ENCODE measurements at regions not wholly inside any gene's neighbourhood (a gene's known extent, or its start where the extent isn't known, plus 50 kb on each side); places are given as distances from the start of the nearest gene placed in this dataset.

- peaks cover 4% of the 10 kb centered on the region; the same call in 1 of the 2 replicates for H3K4me1 ChIP-seq (ENCODE audit: insufficient read depth, low read length)
- H3K9me3 ChIP-seq (ENCODE audit: control insufficient read depth, insufficient read depth, low read length): no peaks in the 10 kb centered on the region
- no peaks in the 10 kb centered on the region for H3K36me3 ChIP-seq (ENCODE audit: insufficient read depth, low read length)
- H3K9ac ChIP-seq (ENCODE audit: low read depth, low read length): no peak overlapping the region
Measured at GRCh38 chr7:115883629-115884028, 146.9 kb downstream of the TFEC start.

GRCh38 chr7:115881476-115881875 lies 149.1 kb downstream of the TFEC start:
- Histone ChIP-seq H3K9ac (ENCODE audit: low read depth, low read length) (no peak overlapping the region), H3K36me3 (ENCODE audit: insufficient read depth, low read length) (no peaks in the 10 kb centered on the region), H3K4me1 (ENCODE audit: insufficient read depth, low read length) (peaks cover 4% of the 10 kb centered on the region; the same call in 1 of the 2 replicates), H3K9me3 (ENCODE audit: control insufficient read depth, insufficient read depth, low read length) (no peaks in the 10 kb centered on the region)

- Histone ChIP-seq H3K4me1 (ENCODE audit: insufficient read depth, low read length) (peaks cover 4% of the 10 kb centered on the region; the same call in 1 of the 2 replicates), H3K9ac (ENCODE audit: low read depth, low read length) (no peak overlapping the region), H3K9me3 (ENCODE audit: control insufficient read depth, insufficient read depth, low read length) (no peaks in the 10 kb centered on the region), H3K36me3 (ENCODE audit: insufficient read depth, low read length) (no peaks in the 10 kb centered on the region)
Measured at GRCh38 chr7:115879171-115879570, 151.4 kb downstream of the TFEC start.

GRCh38 chr7:115869801-115870200 lies 160.8 kb downstream of the TFEC start:
- Histone ChIP-seq H3K4me1 (ENCODE audit: insufficient read depth, low read length) (no peaks in the 10 kb centered on the region), H3K36me3 (ENCODE audit: insufficient read depth, low read length) (no peaks in the 10 kb centered on the region), H3K9me3 (ENCODE audit: control insufficient read depth, insufficient read depth, low read length) (no peaks in the 10 kb centered on the region), H3K9ac (ENCODE audit: low read depth, low read length) (no peak overlapping the region)

- Histone ChIP-seq H3K9me3 (ENCODE audit: control insufficient read depth, insufficient read depth, low read length) (no peaks in the 10 kb centered on the region), H3K9ac (ENCODE audit: low read depth, low read length) (no peak overlapping the region), H3K36me3 (ENCODE audit: insufficient read depth, low read length) (no peaks in the 10 kb centered on the region), H3K4me1 (ENCODE audit: insufficient read depth, low read length) (no peaks in the 10 kb centered on the region)
Measured at GRCh38 chr7:115869190-115869589, 161.4 kb downstream of the TFEC start.

GRCh38 chr7:115868369-115868768 lies 162.2 kb downstream of the TFEC start:
- H3K9ac ChIP-seq (ENCODE audit: low read depth, low read length): no peak overlapping the region
- no peaks in the 10 kb centered on the region for H3K4me1 ChIP-seq (ENCODE audit: insufficient read depth, low read length)
- no peaks in the 10 kb centered on the region for H3K36me3 ChIP-seq (ENCODE audit: insufficient read depth, low read length)
- no peaks in the 10 kb centered on the region for H3K9me3 ChIP-seq (ENCODE audit: control insufficient read depth, insufficient read depth, low read length)

GRCh38 chr7:115864082-115864481 lies 166.5 kb downstream of the TFEC start:
- H3K36me3 ChIP-seq (ENCODE audit: insufficient read depth, low read length): no peaks in the 10 kb centered on the region
- no peaks in the 10 kb centered on the region for H3K4me1 ChIP-seq (ENCODE audit: insufficient read depth, low read length)
- no peaks in the 10 kb centered on the region for H3K9me3 ChIP-seq (ENCODE audit: control insufficient read depth, insufficient read depth, low read length)
- no peak overlapping the region for H3K9ac ChIP-seq (ENCODE audit: low read depth, low read length)

- H3K9ac ChIP-seq (ENCODE audit: low read depth, low read length): no peak overlapping the region
Measured at GRCh38 chr7:115851291-115851690, 179.3 kb downstream of the TFEC start.

GRCh38 chr7:115850774-115851173 lies 179.8 kb downstream of the TFEC start:
- no peak overlapping the region for H3K9ac ChIP-seq (ENCODE audit: low read depth, low read length)
- no peaks in the 10 kb centered on the region for H3K9me3 ChIP-seq (ENCODE audit: control insufficient read depth, insufficient read depth, low read length)
- H3K4me1 ChIP-seq (ENCODE audit: insufficient read depth, low read length): no peaks in the 10 kb centered on the region
- H3K36me3 ChIP-seq (ENCODE audit: insufficient read depth, low read length): no peaks in the 10 kb centered on the region

More at GRCh38 chr7:115851291-115851690, 179.3 kb downstream of the TFEC start:
- Histone ChIP-seq H3K9me3 (ENCODE audit: control insufficient read depth, insufficient read depth, low read length) (no peaks in the 10 kb centered on the region), H3K4me1 (ENCODE audit: insufficient read depth, low read length) (no peaks in the 10 kb centered on the region), H3K36me3 (ENCODE audit: insufficient read depth, low read length) (no peaks in the 10 kb centered on the region)

- H3K4me1 ChIP-seq (ENCODE audit: insufficient read depth, low read length): no peaks in the 10 kb centered on the region
- no peaks in the 10 kb centered on the region for H3K36me3 ChIP-seq (ENCODE audit: insufficient read depth, low read length)
- no peak overlapping the region for H3K9ac ChIP-seq (ENCODE audit: low read depth, low read length)
- H3K9me3 ChIP-seq (ENCODE audit: control insufficient read depth, insufficient read depth, low read length): no peaks in the 10 kb centered on the region
Measured at GRCh38 chr7:115844857-115845256, 185.7 kb downstream of the TFEC start.

- Histone ChIP-seq H3K9me3 (ENCODE audit: control insufficient read depth, insufficient read depth, low read length) (no peaks in the 10 kb centered on the region), H3K4me1 (ENCODE audit: insufficient read depth, low read length) (no peaks in the 10 kb centered on the region), H3K36me3 (ENCODE audit: insufficient read depth, low read length) (no peaks in the 10 kb centered on the region), H3K9ac (ENCODE audit: low read depth, low read length) (no peak overlapping the region)
Measured at GRCh38 chr7:115840702-115841101, 189.9 kb downstream of the TFEC start.

GRCh38 chr7:115838829-115839228 lies 191.7 kb downstream of the TFEC start:
- H3K4me1 ChIP-seq (ENCODE audit: insufficient read depth, low read length): no peaks in the 10 kb centered on the region
- no peaks in the 10 kb centered on the region for H3K36me3 ChIP-seq (ENCODE audit: insufficient read depth, low read length)
- H3K9ac ChIP-seq (ENCODE audit: low read depth, low read length): no peak overlapping the region
- H3K9me3 ChIP-seq (ENCODE audit: control insufficient read depth, insufficient read depth, low read length): no peaks in the 10 kb centered on the region

- Histone ChIP-seq H3K9me3 (ENCODE audit: control insufficient read depth, insufficient read depth, low read length) (no peaks in the 10 kb centered on the region), H3K36me3 (ENCODE audit: insufficient read depth, low read length) (no peaks in the 10 kb centered on the region), H3K4me1 (ENCODE audit: insufficient read depth, low read length) (peaks cover 14% of the 10 kb centered on the region; the same call in 1 of the 2 replicates), H3K9ac (ENCODE audit: low read depth, low read length) (no peak overlapping the region)
Measured at GRCh38 chr7:115831371-115831770, 199.2 kb downstream of the TFEC start.

GRCh38 chr7:115827305-115828045 lies 203.1 kb downstream of the TFEC start:
- no peak overlapping the region for H3K9ac ChIP-seq (ENCODE audit: low read depth, low read length)
- no peaks in the 10 kb centered on the region for H3K36me3 ChIP-seq (ENCODE audit: insufficient read depth, low read length)
- H3K9me3 ChIP-seq (ENCODE audit: control insufficient read depth, insufficient read depth, low read length): 0 out of 2 replicates have a peak, but pooled peaks cover 2% of the 10 kb centered on the region
- H3K4me1 ChIP-seq (ENCODE audit: insufficient read depth, low read length): peaks cover 16% of the 10 kb centered on the region; the same call in 1 of the 2 replicates

GRCh38 chr7:115825456-115826115 lies 205.0 kb downstream of the TFEC start:
- H3K9me3 ChIP-seq (ENCODE audit: control insufficient read depth, insufficient read depth, low read length): 0 out of 2 replicates have a peak, but pooled peaks cover 2% of the 10 kb centered on the region
- peaks cover 16% of the 10 kb centered on the region; the same call in 1 of the 2 replicates for H3K4me1 ChIP-seq (ENCODE audit: insufficient read depth, low read length)
- no peak overlapping the region for H3K9ac ChIP-seq (ENCODE audit: low read depth, low read length)
- H3K36me3 ChIP-seq (ENCODE audit: insufficient read depth, low read length): no peaks in the 10 kb centered on the region

Measured in ES-I3 (cell line).